Heart right ventricle (tissue), 16 donors: ENCODE measurements at regions not wholly inside any gene's neighbourhood (a gene's known extent, or its start where the extent isn't known, plus 50 kb on each side); places are given as distances from the start of the nearest gene placed in this dataset.

Experiments used
- ATAC-seq, 8 donors: fragments of 200-7000 bp; cut with Tn5 transposase; one replicate each; pipeline ENCODE4 v1.9.1; 2020; ENCODE audit warnings: mild to moderate bottlenecking in 8 of 8, moderate library complexity in 8 of 8, moderate number of reproducible peaks in 1 of 8
- DNase-seq, 2 donors: peaks; one replicate each; pipeline ENCODE4 v3.0.0-alpha.2; 2020
- H3K27ac ChIP-seq, 10 donors: fragments of 200-600 bp; sonication (generic) in 2 of 10; one replicate each; pipeline versions ENCODE4 v1.5.0 to v1.8.0; 2020 to 2022; ENCODE audit warnings: mild to moderate bottlenecking in 3 of 10
- H3K27me3 ChIP-seq, 7 donors: fragments of 200-600 bp; one replicate each; pipeline ENCODE4 v1.8.0; 2021 to 2022; ENCODE audit warnings: mild to moderate bottlenecking in 2 of 7
- H3K36me3 ChIP-seq, 9 donors: fragments of 200-600 bp; sonication (generic) in 1 of 9; one replicate each; pipeline versions ENCODE4 v1.5.0 to v1.8.0; 2020 to 2022; ENCODE audit warnings: mild to moderate bottlenecking in 2 of 9
- H3K4me1 ChIP-seq, 9 donors: fragments of 200-600 bp; sonication (generic) in 1 of 9; one replicate each; pipeline versions ENCODE4 v1.5.0 to v1.8.0; 2020 to 2022; ENCODE audit warnings: mild to moderate bottlenecking in 4 of 9
- H3K4me3 ChIP-seq, 10 donors: fragments of 200-600 bp; sonication (generic) in 2 of 10; one replicate each; pipeline versions ENCODE4 v1.5.0 to v1.8.0; 2020 to 2022; ENCODE audit warnings: mild to moderate bottlenecking in 7 of 10, moderate library complexity in 2 of 10
- H3K9me3 ChIP-seq, 11 donors: fragments of 200-600 bp in 10 of 11; sonication (generic) in 2 of 11; one replicate each; pipeline versions ENCODE4 v1.5.0 to v1.8.0; 2013 to 2022; ENCODE audit warnings: mild to moderate bottlenecking in 2 of 11, control low read depth in 1 of 11, moderate library complexity in 1 of 11
- CTCF ChIP-seq, 9 donors: fragments of 200-600 bp; sonication (generic) in 2 of 9; IDR thresholded peaks; one replicate each; pipeline versions ENCODE4 v1.5.0 to v1.8.0; 2021 to 2022; ENCODE audit warnings: antibody characterized with exemption in 9 of 9, mild to moderate bottlenecking in 5 of 9, moderate library complexity in 1 of 9
- WGBS, 2 donors: extraction: QIAGEN DNeasy Blood & Tissue Kit; methylation state at CpG; one replicate each; pipeline ENCODE4 v1.1.7; 2013; ENCODE audit warnings: inconsistent platforms in 1 of 2; 5-methylcytosine and 5-hydroxymethylcytosine counted together
- intact Hi-C, 10 donors: fragments of 100-400 bp; cut with DNase I; formaldehyde crosslinking; loops; one replicate each; pipeline versions ENCODE4 v1.11.1 to v1.14.2; 2022
- donor health status: Arrhythmogenic right ventricular cardiomyopathy.
- donor health status: ischemic (EF 13 %, LVEDD 7.1; RV severe dilation, severe dysfunction).
- donor health status: healthy with polysubstance abuse.
- donor health status: DM: no; HTN: yes; CAD: no.
- donor health status: DM: no; HTN: no; CAD: no.
- donor health status: ischemic (EF 25% LVEDD 6.9; RV normal size, moderate dysfunction).
- donor health status: ischemic (EF 25% LVEDD 5.7; RV mildly dilated, moderate dysfunction).
- donor health status: healthy.
- donor health status: DM: yes; HTN: yes; CAD: no.
- donor health status: Ischemic cardiomyopathy.
- donor health status: ischemic (EF 35%, LVEDD 5.7; RV mildly dilated, moderate dysfunction).
- donor health status: nonischemic (EF 11% LVEDD 7.7; RV severe dilation, severe dysfunction).
- donor health status: DM: yes; HTN: yes; CAD: no.
- donor health status: PGD.
- donor health status: ischemic (EF 29% LVEDD 5.4; RV normal size, mild dysfunction).
- donor health status: nonischemic (EF 23%, LVEDD 6.1; RV moderate dilation, normal function).

- WGBS, 2 donors = 78 to 79% methylated on average over 3 of the region's 3 CpGs
- Histone ChIP-seq H3K27me3 (peaks cover 0 to 26% (median 0%) of the 10 kb centered on the region in 7 donors), H3K9me3 (no peaks in the 10 kb centered on the region), H3K4me1 (no peaks in the 10 kb centered on the region), H3K27ac (no peak overlapping the region), H3K4me3 (no peak overlapping the region), H3K36me3 (no peaks in the 10 kb centered on the region)
- intact Hi-C loops = loop anchor here in 1 of 10 donors (10.0 kb wide), 1 partner anchor 61 kb away; no protein-coding TSS in a partner anchor
- DNase-seq = no peak
- TF ChIP-seq CTCF (IDR thresholded peaks at IDR 0.05) = no peak
- ATAC-seq = no peak
These were observed 236.4 kb upstream of the MEX3C start for GRCh38 chr18:51433881-51434280.

GRCh38 chr18:51437280-51438271 lies 240.1 kb upstream of the MEX3C start:
- WGBS, 2 donors = 39 to 43% methylated on average over 13 of the region's 13 CpGs
- no peak for TF ChIP-seq CTCF (IDR thresholded peaks at IDR 0.05)

GRCh38 chr18:51438797-51439350 lies 241.4 kb upstream of the MEX3C start:
- Histone ChIP-seq H3K36me3 (no peaks in the 10 kb centered on the region), H3K27ac (no peak overlapping the region), H3K27me3 (peaks cover 0 to 30% (median 0%) of the 10 kb centered on the region in 7 donors), H3K4me3 (no peak overlapping the region), H3K4me1 (no peaks in the 10 kb centered on the region), H3K9me3 (no peaks in the 10 kb centered on the region)
- ATAC-seq = no peak
- intact Hi-C loops = loop anchor here in 1 of 10 donors (10.0 kb wide), 1 partner anchor 56 kb away; no protein-coding TSS in a partner anchor
- no peak for DNase-seq
- no peak for TF ChIP-seq CTCF (IDR thresholded peaks at IDR 0.05)

More at GRCh38 chr18:51437280-51438271, 240.1 kb upstream of the MEX3C start:
- ATAC-seq (no peak), DNase-seq (no peak)
- Histone ChIP-seq H3K27ac (no peak overlapping the region), H3K4me1 (no peaks in the 10 kb centered on the region), H3K4me3 (no peak overlapping the region), H3K27me3 (peaks cover 0 to 30% (median 0%) of the 10 kb centered on the region in 7 donors), H3K9me3 (no peaks in the 10 kb centered on the region), H3K36me3 (no peaks in the 10 kb centered on the region)
- intact Hi-C loops = loop anchor here in 1 of 10 donors (10.0 kb wide), 1 partner anchor 57 kb away; no protein-coding TSS in a partner anchor

- no peaks in the 10 kb centered on the region for H3K9me3 ChIP-seq
- no peak overlapping the region for H3K4me3 ChIP-seq
- intact Hi-C loops = no loop called here
- peaks cover 0 to 3% (median 0%) of the 10 kb centered on the region in 9 donors for H3K4me1 ChIP-seq
- ATAC-seq (no peak), DNase-seq (no peak)
- H3K27me3 ChIP-seq = peaks cover 0 to 15% (median 0%) of the 10 kb centered on the region in 7 donors
- no peak for TF ChIP-seq CTCF (IDR thresholded peaks at IDR 0.05)
- no peaks in the 10 kb centered on the region for H3K36me3 ChIP-seq
- no peak overlapping the region for H3K27ac ChIP-seq
These were observed 244.5 kb upstream of the MEX3C start for GRCh38 chr18:51442012-51442411.
